RWPE1 (cell line): ENCODE measurements at regions not wholly inside any gene's neighbourhood (a gene's known extent, or its start where the extent isn't known, plus 50 kb on each side); places are given as distances from the start of the nearest gene placed in this dataset.

Experiments used
- CTCF ChIA-PET: fragments of 350-600 bp; sonication (Branson Sonifier 250); formaldehyde crosslinking; extraction: SDS; loops from one replicate; lab custom pipeline; 2021; lab: Yijun Ruan, JAX
- POLR2A ChIA-PET: fragments of 400-600 bp; formaldehyde crosslinking; extraction: SDS; loops from one replicate; lab custom pipeline; 2020; ENCODE audit warnings: antibody characterized with exemption; ENCODE audit not compliant: low non-redundant PET; lab: Yijun Ruan, JAX
- DNase-seq: peaks from one replicate; pipeline ENCODE4 v3.0.0; 2012; ENCODE audit warnings: low spot score
- H3K27ac ChIP-seq: fragments of 450-650 bp; 2 replicates; pipeline ENCODE4 v1.5.1; 2017
- TF ChIP-seq, protein P1 (sequence below): fragments of 450-650 bp; conservative IDR thresholded peaks from 2 replicates; pipeline ENCODE4 v1.5.1; 2017; ENCODE audit warnings: low read depth, mild to moderate bottlenecking

DNA sequence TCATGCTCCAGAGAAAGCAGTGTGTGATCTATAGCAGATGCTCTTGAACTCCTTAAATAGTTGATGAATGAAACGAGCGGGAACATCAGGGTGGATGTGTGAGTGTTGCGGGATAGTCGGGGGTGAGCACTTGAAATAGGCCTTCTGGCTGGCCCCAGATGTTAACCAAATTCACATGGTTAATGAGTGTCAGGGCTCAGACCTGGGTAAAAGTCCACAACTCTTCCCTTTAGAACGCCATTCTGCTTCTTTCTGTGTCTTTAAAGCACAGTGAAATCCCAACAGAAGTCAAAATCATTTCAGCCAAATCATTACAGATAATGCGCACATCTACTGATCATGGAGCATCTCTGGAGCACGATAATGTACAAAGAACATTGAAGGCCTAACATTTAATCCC is 249.4 kb upstream of the BOD1L1 start:
- ChIA-PET POLR2A (no interaction called here), CTCF (no interaction called here)
- no peak for DNase-seq
- H3K27ac ChIP-seq: no peak overlapping the region
- TF ChIP-seq, protein P1, sequence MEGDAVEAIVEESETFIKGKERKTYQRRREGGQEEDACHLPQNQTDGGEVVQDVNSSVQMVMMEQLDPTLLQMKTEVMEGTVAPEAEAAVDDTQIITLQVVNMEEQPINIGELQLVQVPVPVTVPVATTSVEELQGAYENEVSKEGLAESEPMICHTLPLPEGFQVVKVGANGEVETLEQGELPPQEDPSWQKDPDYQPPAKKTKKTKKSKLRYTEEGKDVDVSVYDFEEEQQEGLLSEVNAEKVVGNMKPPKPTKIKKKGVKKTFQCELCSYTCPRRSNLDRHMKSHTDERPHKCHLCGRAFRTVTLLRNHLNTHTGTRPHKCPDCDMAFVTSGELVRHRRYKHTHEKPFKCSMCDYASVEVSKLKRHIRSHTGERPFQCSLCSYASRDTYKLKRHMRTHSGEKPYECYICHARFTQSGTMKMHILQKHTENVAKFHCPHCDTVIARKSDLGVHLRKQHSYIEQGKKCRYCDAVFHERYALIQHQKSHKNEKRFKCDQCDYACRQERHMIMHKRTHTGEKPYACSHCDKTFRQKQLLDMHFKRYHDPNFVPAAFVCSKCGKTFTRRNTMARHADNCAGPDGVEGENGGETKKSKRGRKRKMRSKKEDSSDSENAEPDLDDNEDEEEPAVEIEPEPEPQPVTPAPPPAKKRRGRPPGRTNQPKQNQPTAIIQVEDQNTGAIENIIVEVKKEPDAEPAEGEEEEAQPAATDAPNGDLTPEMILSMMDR: no peak

GRCh38 chr4:13877626-13878025 is 250.1 kb upstream of the BOD1L1 start:
- no peak overlapping the region for H3K27ac ChIP-seq
- ChIA-PET POLR2A (no interaction called here), CTCF (no interaction called here)
- TF ChIP-seq, protein P1: no peak
- no peak for DNase-seq

GRCh38 chr4:13881892-13882291 is 254.4 kb upstream of the BOD1L1 start:
- CTCF ChIA-PET: no interaction called here
- H3K27ac ChIP-seq: no peak overlapping the region
- DNase-seq: no peak
- POLR2A ChIA-PET: no interaction called here
- TF ChIP-seq, protein P1: no peak

DNA sequence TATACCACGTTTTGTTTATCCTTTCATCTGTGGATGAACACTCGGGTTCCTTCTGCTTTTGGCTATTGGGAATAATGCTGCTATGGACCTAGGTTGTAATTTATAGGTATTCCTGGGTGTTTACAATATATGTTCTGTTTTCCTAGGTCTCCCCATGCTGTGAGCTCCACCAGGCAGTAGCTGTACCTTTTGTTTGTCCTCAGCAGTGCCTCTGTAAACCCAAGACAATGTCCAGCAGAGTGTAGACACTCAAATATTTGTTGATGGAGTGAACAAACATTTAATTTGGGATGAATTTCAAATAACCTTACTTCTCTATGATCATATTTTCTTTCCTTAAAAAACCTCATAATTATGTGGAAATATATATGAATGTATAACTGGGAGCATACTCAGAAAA is 259.5 kb upstream of the BOD1L1 start:
- no peak for DNase-seq
- H3K27ac ChIP-seq: no peak overlapping the region
- ChIA-PET CTCF (no interaction called here), POLR2A (no interaction called here)
- TF ChIP-seq, protein P1: no peak

DNA sequence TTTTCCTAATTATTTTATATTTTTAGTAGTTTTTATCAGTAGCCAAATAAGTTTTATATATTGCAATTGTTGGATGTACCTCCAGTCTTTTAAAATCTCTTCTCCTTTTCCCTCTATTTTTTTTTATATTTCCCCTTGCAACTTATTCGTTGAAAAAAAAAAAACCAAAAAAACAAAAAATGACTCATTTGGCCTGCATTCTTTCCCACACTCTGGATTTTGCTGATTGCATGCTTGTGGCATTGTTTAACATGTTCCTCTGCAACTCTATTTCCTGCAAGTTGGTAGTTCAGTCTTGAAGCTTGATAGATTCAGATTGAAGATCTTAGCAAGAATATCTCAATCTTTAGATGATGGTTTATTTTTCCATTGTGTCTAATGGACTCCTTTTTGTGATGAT is 260.6 kb upstream of the BOD1L1 start:
- ChIA-PET CTCF (no interaction called here), POLR2A (no interaction called here)
- peak overlapping the region; percentile 65 for H3K27ac ChIP-seq
- TF ChIP-seq, protein P1: no peak
- DNase-seq: peak; percentile 39

GRCh38 chr4:13891544-13891939 is 264.0 kb upstream of the BOD1L1 start:
- ChIA-PET POLR2A (no interaction called here), CTCF (no interaction called here)
- TF ChIP-seq, protein P1: no peak
- DNase-seq: peak; percentile 4
- peak overlapping the region; percentile 82 for H3K27ac ChIP-seq

DNA sequence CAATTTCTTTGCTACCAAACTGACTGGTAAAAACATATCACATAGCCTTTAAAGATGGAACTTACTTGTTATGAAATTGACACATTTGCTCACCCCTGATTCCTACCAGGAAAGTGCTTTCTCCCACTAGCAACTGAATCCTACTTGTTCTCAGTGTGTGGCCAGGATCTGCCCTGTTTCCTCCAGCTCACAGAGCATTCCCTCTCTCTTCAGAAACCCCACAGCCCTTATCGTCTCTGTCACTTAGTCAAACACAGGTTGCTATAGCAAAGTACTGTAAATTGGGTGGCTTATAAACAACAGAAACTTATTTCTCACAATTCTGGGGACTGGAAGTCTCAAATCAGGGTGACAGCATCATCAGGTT is 265.2 kb upstream of the BOD1L1 start:
- TF ChIP-seq, protein P1: no peak
- no peak overlapping the region for H3K27ac ChIP-seq
- DNase-seq: no peak
- POLR2A ChIA-PET: no interaction called here
- CTCF ChIA-PET: no interaction called here
